Activated CD4-positive, alpha-beta T cell treated with anti-CD3 and anti-CD28 coated beads, Interleukin-2, amount 10 ng/mL, durations not matched to agents 24 days and 14 days (primary cell): ENCODE measurements at regions not wholly inside any gene's neighbourhood (a gene's known extent, or its start where the extent isn't known, plus 50 kb on each side); places are given as distances from the start of the nearest gene placed in this dataset.
A peak's percentile ranks its signal among the peaks of the same experiment; 100 is the strongest.
"Not testable (repeated sequence)": the region's sequence is repeated elsewhere in the genome, so short reads cannot be mapped to it uniquely, and the experiment has no call there.

Source experiments
- DNase-seq: peaks from one replicate; pipeline ENCODE4 v3.0.0; 2022
- H3K27ac Mint-ChIP-seq: one replicate; pipeline ENCODE4 v1.8.0; 2022; ENCODE audit warnings: mild to moderate bottlenecking, mixed read lengths
- H3K27me3 Mint-ChIP-seq: one replicate; pipeline ENCODE4 v1.8.0; 2022; ENCODE audit warnings: mixed read lengths
- H3K36me3 Mint-ChIP-seq: one replicate; pipeline ENCODE4 v1.8.0; 2022; ENCODE audit warnings: low read depth, mild to moderate bottlenecking, mixed read lengths
- H3K4me1 Mint-ChIP-seq: one replicate; pipeline ENCODE4 v1.8.0; 2021; ENCODE audit warnings: mixed read lengths
- H3K4me3 Mint-ChIP-seq: one replicate; pipeline ENCODE4 v1.8.0; 2022; ENCODE audit warnings: mild to moderate bottlenecking, moderate library complexity, mixed read lengths
- H3K9me3 Mint-ChIP-seq: one replicate; pipeline ENCODE4 v1.8.0; 2021; ENCODE audit warnings: mixed read lengths
- intact Hi-C: fragments of 100-400 bp; cut with micrococcal nuclease; formaldehyde crosslinking; loops from one replicate; pipeline ENCODE4 v1.15.1; 2023

- H3K36me3 Mint-ChIP-seq = peaks cover 8% of the 10 kb centered on the region
- intact Hi-C loops = no loop called here
- H3K27me3 Mint-ChIP-seq = peaks cover 8% of the 10 kb centered on the region
- H3K27ac Mint-ChIP-seq = no peak overlapping the region
- H3K4me3 Mint-ChIP-seq = no peak overlapping the region
- DNase-seq = no peak
- peaks cover 25% of the 10 kb centered on the region for H3K9me3 Mint-ChIP-seq
- H3K4me1 Mint-ChIP-seq = no peaks in the 10 kb centered on the region
Measured at GRCh38 chr2:61679096-61679495, 140.9 kb upstream of the XPO1 start.

DNA sequence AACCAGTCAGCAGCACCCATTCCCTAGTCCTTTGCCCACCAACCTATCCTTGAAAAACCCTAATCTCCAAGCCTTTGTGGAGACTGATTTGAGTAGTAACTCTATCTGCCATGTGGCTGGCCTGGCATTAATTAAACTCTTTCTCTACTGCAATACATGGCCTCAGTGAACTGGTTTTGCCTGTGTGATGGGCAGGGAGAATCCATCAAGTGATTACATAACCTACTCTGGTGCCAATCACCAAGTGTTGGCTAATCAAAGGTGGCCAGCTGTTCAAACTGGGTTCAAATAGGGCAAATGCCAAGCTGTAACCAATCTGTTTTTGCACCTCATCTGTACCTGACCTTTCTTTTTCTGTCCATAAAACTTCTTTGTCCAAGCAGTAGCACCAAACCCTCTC is 139.8 kb upstream of the XPO1 start:
- peaks cover 10% of the 10 kb centered on the region for H3K36me3 Mint-ChIP-seq
- no peak for DNase-seq
- no peak overlapping the region for H3K27ac Mint-ChIP-seq
- no peak overlapping the region for H3K4me3 Mint-ChIP-seq
- H3K4me1 Mint-ChIP-seq = no peaks in the 10 kb centered on the region
- H3K9me3 Mint-ChIP-seq = peaks cover 27% of the 10 kb centered on the region
- H3K27me3 Mint-ChIP-seq = peaks cover 6% of the 10 kb centered on the region
- intact Hi-C loops = no loop called here

- intact Hi-C loops = no loop called here
- DNase-seq = no peak
- no peaks in the 10 kb centered on the region for H3K4me1 Mint-ChIP-seq
- peaks cover 10% of the 10 kb centered on the region for H3K36me3 Mint-ChIP-seq
- peaks cover 6% of the 10 kb centered on the region for H3K27me3 Mint-ChIP-seq
- no peak overlapping the region for H3K27ac Mint-ChIP-seq
- H3K9me3 Mint-ChIP-seq = peaks cover 27% of the 10 kb centered on the region
- no peak overlapping the region for H3K4me3 Mint-ChIP-seq
Measured at GRCh38 chr2:61677306-61677705, 139.2 kb upstream of the XPO1 start.

DNA sequence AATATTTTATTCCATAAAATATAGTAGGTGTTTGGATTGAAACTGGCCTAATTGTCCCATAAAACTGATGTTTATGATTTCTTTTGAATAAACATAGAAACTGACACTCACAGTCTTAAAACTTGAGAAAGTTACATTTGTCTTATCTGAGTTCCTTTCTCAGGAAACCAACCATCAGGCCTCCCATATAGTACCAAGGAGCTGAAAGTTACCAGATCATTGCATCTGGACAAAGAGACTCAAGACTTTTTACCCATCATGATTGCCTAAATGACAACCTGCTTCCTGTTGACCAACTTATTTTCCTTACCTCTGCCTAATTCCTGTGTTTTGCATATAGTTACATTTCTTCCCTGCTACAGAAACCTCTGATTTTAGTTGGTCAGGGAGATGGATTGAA is 137.0 kb upstream of the XPO1 start:
- peaks cover 10% of the 10 kb centered on the region for H3K36me3 Mint-ChIP-seq
- no peak overlapping the region for H3K27ac Mint-ChIP-seq
- intact Hi-C loops = no loop called here

DNA sequence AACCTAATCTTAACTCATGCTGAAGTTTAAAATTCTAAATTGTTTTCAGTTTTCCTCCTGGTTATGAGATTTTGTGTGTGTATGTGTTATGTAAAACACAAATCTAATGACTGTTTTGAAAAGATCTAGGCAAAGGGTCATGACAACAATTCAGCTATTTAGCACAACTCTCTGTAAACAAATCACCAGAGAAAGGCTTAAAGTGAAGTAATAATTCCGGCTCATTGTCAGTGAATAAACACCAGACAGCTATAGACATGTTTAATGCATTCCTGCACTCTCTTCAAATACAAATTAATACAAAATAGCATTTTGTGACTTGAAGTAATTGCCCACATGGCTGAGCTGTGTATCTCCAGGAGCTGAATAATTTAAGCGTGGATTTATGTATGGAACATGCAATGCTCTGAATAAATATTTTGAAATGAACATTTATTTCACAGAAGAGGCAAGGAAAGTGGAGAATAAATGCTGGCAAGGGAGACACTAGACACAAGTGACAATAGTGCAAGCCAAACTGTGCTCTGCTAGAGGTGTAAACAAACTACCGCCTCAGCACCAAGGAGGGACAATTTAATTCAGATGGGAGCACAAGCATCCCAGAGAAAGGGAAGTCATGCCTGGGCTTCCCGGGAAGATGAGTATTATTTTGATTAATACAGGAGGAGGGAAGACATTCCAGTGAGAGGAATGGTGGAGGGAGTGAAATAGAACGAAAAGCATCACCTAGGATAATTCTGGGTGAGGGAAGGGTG is 133.6 kb upstream of the XPO1 start:
- peak overlapping the region; percentile 79 for H3K27ac Mint-ChIP-seq
- H3K4me1 Mint-ChIP-seq = peaks cover 17% of the 10 kb centered on the region
- H3K4me3 Mint-ChIP-seq = peak overlapping the region; percentile 48
- DNase-seq = no peak
- peaks cover 17% of the 10 kb centered on the region for H3K9me3 Mint-ChIP-seq
- intact Hi-C loops = loop anchor here (2.0 kb wide), 1 partner anchor 23 kb away; no protein-coding TSS in a partner anchor
- H3K36me3 Mint-ChIP-seq = peaks cover 10% of the 10 kb centered on the region
- H3K27me3 Mint-ChIP-seq = no peaks in the 10 kb centered on the region

More for the DNA sequence above, 137.0 kb upstream of the XPO1 start:
- Mint-ChIP-seq H3K4me1 (peaks cover 17% of the 10 kb centered on the region), H3K27me3 (peaks cover 6% of the 10 kb centered on the region), H3K4me3 (no peak overlapping the region), H3K9me3 (peaks cover 27% of the 10 kb centered on the region)
- no peak for DNase-seq

DNA sequence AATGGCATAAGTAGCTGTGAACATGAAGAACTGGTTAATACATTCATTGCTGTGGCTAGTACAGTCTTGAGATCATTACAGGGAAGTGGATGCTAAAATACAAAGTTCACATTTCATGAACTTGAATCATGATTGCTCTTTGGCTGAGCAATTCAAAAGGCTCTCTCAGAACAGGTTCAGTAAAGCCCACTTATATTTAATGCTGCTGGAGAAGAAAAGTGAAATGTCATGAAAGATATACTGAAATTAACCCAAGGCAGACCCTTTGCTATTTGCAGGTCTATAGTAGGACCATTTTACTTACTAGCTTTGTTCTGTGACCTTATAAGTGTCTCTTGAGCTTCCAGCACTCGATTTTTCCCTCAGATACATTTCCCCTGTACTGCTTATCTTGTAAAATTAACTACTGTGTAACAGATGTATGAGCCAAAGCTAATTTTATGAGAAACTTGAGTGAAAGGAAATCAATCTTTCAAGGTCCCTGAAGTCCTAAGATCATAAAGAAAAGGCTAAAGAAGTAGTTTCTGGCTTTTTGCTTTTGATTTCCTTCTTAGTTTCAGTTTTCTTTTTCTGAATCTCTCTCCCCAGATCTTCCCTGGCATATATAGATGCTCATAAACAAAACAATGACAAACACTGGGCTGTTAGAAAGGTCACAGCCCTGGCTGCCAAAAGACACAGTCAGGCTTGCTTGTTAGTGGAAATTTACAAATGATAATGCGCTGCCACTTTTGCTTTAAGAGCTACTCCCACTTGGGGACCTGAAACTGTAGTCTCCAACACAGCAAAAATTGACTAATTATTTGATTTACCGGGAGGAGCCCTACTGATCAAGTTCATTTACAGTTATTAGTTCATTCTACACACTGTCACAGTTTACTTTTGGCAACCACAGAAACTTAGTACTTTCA is 132.7 kb upstream of the XPO1 start:
- Mint-ChIP-seq H3K36me3 (peaks cover 10% of the 10 kb centered on the region), H3K27me3 (peaks cover 2% of the 10 kb centered on the region), H3K9me3 (peaks cover 13% of the 10 kb centered on the region), H3K27ac (peak overlapping the region; percentile 79), H3K4me3 (peak overlapping the region; percentile 48), H3K4me1 (peaks cover 17% of the 10 kb centered on the region)
- peak; percentile 78 for DNase-seq
- intact Hi-C loops = loop anchor here (2.0 kb wide), 1 partner anchor 24 kb away; no protein-coding TSS in a partner anchor

GRCh38 chr2:61664190-61664589 is 126.0 kb upstream of the XPO1 start:
- Mint-ChIP-seq H3K9me3 (no peaks in the 10 kb centered on the region), H3K4me1 (peaks cover 6% of the 10 kb centered on the region)
- intact Hi-C loops = loop anchor here (10.0 kb wide), 2 partner anchors 99 to 239 kb away; no protein-coding TSS in a partner anchor

GRCh38 chr2:61662990-61663389 is 124.8 kb upstream of the XPO1 start:
- Mint-ChIP-seq H3K36me3 (no peaks in the 10 kb centered on the region), H3K27me3 (peaks cover 5% of the 10 kb centered on the region)
- no peak for DNase-seq

More at GRCh38 chr2:61664190-61664589, 126.0 kb upstream of the XPO1 start:
- peaks cover 5% of the 10 kb centered on the region for H3K27me3 Mint-ChIP-seq
- H3K4me3 Mint-ChIP-seq = no peak overlapping the region
- no peak for DNase-seq
- H3K36me3 Mint-ChIP-seq = no peaks in the 10 kb centered on the region
- no peak overlapping the region for H3K27ac Mint-ChIP-seq

GRCh38 chr2:61660511-61661388 is 122.6 kb upstream of the XPO1 start:
- peaks cover 9% of the 10 kb centered on the region for H3K4me1 Mint-ChIP-seq
- no peak for DNase-seq

More at GRCh38 chr2:61662990-61663389, 124.8 kb upstream of the XPO1 start:
- H3K27ac Mint-ChIP-seq = no peak overlapping the region
- no peak overlapping the region for H3K4me3 Mint-ChIP-seq
- H3K9me3 Mint-ChIP-seq = no peaks in the 10 kb centered on the region
- H3K4me1 Mint-ChIP-seq = peaks cover 9% of the 10 kb centered on the region
- intact Hi-C loops = loop anchor here (10.0 kb wide), 2 partner anchors 98 to 238 kb away; no protein-coding TSS in a partner anchor

DNA sequence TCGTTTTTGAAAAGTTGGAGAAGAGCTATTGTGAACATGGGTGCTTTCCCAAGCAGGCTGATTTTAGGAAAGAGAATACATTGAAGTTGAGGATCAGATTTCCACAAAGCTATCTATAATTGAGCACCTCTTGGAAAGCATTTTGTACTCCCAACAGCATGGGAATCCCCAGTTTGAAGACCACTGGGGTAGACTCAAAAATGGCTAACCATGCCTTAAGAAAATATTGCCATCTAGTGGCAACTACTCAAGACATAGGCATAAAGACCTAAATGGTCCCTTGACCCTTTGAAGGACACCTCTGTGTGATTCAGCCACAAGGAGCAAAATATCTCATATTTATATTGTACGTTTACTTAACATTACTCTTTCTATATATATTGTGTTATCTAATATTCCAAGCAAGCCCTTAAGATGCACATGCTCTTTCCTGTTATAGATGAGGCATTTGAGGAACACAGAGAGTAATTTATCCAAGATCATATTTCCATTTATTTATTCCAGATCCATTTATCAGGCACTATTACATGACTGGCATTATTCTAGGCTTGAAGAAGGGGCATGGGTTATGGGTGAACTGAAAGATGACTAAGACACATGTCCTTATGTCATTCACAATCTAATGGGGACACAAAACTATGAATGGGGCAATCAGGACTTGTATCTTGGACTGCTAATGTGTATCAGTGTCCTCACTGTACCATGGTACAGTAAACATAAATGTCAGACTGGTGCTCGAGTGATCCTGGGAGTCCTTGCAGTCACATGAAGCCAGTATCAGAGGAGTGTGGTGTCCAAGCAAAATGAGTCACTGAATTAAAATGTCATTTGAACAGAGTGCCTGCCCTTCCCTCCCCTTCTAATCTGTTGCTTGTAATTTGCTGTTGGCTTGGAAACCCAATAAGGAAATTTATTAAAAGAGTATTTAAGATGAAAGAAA is 121.0 kb upstream of the XPO1 start:
- no peaks in the 10 kb centered on the region for H3K9me3 Mint-ChIP-seq
- intact Hi-C loops = no loop called here
- peaks cover 6% of the 10 kb centered on the region for H3K4me1 Mint-ChIP-seq
- no peaks in the 10 kb centered on the region for H3K27me3 Mint-ChIP-seq
- DNase-seq = no peak
- H3K36me3 Mint-ChIP-seq = no peaks in the 10 kb centered on the region
- no peak overlapping the region for H3K27ac Mint-ChIP-seq
- no peak overlapping the region for H3K4me3 Mint-ChIP-seq

More at GRCh38 chr2:61660511-61661388, 122.6 kb upstream of the XPO1 start:
- no peak overlapping the region for H3K4me3 Mint-ChIP-seq
- H3K27me3 Mint-ChIP-seq = peaks cover 3% of the 10 kb centered on the region
- H3K36me3 Mint-ChIP-seq = no peaks in the 10 kb centered on the region
- intact Hi-C loops = loop anchor here (10.0 kb wide), 2 partner anchors 96 to 236 kb away; no protein-coding TSS in a partner anchor
- H3K27ac Mint-ChIP-seq = no peak overlapping the region
- H3K9me3 Mint-ChIP-seq = no peaks in the 10 kb centered on the region

GRCh38 chr2:61649946-61650345 is 111.8 kb upstream of the XPO1 start:
- DNase-seq, H3K27me3 Mint-ChIP-seq, H3K4me3 Mint-ChIP-seq, H3K4me1 Mint-ChIP-seq, H3K27ac Mint-ChIP-seq, H3K9me3 Mint-ChIP-seq, intact Hi-C loops, H3K36me3 Mint-ChIP-seq: not testable (repeated sequence)

DNA sequence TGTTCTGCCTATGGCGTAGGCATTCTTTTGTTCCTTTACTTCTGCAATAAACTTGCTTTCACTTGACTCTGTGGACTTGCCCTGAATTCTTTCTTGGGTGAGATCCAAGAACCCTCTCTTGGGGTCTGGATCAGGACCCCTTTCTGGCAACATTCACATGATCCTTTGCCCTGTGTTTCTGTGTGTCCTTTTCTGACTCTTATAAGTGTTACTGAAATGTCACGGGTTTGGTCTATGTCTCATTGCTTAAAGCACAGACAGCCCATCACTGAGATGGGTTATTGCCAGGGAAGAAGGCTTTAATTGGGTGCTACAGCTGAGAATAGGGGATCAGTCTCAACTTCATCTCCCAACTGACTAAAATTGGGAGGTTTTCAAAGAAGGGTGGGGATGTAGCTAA is 110.9 kb upstream of the XPO1 start:
- Mint-ChIP-seq H3K4me3 (no peak overlapping the region), H3K4me1 (no peaks in the 10 kb centered on the region), H3K27me3 (no peaks in the 10 kb centered on the region), H3K9me3 (peaks cover 9% of the 10 kb centered on the region), H3K27ac (no peak overlapping the region), H3K36me3 (no peaks in the 10 kb centered on the region)
- intact Hi-C loops = no loop called here
- no peak for DNase-seq
